ENCODE measurements at regions not wholly inside any gene's neighbourhood (a gene's known extent, or its start where the extent isn't known, plus 50 kb on each side); places are given as distances from the start of the nearest gene placed in this dataset.

DNA sequence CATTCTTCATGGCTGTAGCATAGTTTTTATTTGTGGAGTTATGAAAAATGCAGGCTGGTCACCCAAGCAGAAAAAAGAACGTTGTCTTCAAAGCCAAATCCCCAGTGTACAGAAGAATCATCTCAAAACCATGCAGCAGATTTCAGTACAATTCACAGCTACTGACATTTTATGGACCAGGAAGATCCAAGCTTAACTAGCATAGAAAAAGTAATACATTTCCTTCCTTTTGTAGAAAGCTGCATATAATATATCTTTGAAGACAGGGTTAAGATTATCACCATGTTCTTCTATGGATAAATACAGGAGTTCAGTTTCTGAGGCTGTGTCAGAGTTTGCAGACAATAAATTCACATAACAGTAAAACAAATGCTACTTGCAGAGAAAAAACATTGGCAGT is 1054.8 kb upstream of the C9orf72 start:
- no peak for TF ChIP-seq JUN (IDR thresholded peaks at IDR 0.05; ENCODE audit: borderline replicate concordance, insufficient read depth, insufficient read length, low read depth)
- no peak for TF ChIP-seq EZH2 (IDR thresholded peaks at IDR 0.05; ENCODE audit: borderline replicate concordance, low read depth, low read length, severe bottlenecking)
- TF ChIP-seq POLR2AphosphoS5 (IDR thresholded peaks at IDR 0.05; ENCODE audit: insufficient read depth, low read depth, low read length) = no peak
- TF ChIP-seq GATA2 (IDR thresholded peaks at IDR 0.05; ENCODE audit: insufficient read depth, insufficient read length, low read depth, low read length) = no peak
- TF ChIP-seq, protein P1, sequence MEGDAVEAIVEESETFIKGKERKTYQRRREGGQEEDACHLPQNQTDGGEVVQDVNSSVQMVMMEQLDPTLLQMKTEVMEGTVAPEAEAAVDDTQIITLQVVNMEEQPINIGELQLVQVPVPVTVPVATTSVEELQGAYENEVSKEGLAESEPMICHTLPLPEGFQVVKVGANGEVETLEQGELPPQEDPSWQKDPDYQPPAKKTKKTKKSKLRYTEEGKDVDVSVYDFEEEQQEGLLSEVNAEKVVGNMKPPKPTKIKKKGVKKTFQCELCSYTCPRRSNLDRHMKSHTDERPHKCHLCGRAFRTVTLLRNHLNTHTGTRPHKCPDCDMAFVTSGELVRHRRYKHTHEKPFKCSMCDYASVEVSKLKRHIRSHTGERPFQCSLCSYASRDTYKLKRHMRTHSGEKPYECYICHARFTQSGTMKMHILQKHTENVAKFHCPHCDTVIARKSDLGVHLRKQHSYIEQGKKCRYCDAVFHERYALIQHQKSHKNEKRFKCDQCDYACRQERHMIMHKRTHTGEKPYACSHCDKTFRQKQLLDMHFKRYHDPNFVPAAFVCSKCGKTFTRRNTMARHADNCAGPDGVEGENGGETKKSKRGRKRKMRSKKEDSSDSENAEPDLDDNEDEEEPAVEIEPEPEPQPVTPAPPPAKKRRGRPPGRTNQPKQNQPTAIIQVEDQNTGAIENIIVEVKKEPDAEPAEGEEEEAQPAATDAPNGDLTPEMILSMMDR (IDR thresholded peaks at IDR 0.05; ENCODE audit: extremely low read depth in 1 of 2, insufficient read depth in 1 of 2, low read depth in 1 of 2, low read length in 2 of 2) = no peak
- TF ChIP-seq, protein P2, sequence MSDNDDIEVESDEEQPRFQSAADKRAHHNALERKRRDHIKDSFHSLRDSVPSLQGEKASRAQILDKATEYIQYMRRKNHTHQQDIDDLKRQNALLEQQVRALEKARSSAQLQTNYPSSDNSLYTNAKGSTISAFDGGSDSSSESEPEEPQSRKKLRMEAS (IDR thresholded peaks at IDR 0.05; ENCODE audit: insufficient read depth, insufficient read length) = no peak
- TF ChIP-seq POLR2A (IDR thresholded peaks at IDR 0.05; ENCODE audit: low read depth, low read length) = no peak
- TF ChIP-seq MYC (IDR thresholded peaks at IDR 0.05; ENCODE audit: low read depth, low read length) = no peak
